Mucosa of descending colon (tissue), 3 donors: ENCODE measurements at regions not wholly inside any gene's neighbourhood (a gene's known extent, or its start where the extent isn't known, plus 50 kb on each side); places are given as distances from the start of the nearest gene placed in this dataset.

Experiments used
- ATAC-seq: fragments of 200-7000 bp; cut with Tn5 transposase; one replicate; pipeline ENCODE4 v1.9.1; 2020; ENCODE audit warnings: mild to moderate bottlenecking, moderate library complexity
- DNase-seq, 3 donors: peaks; one replicate each; pipeline ENCODE4 v3.0.0-alpha.2; 2020
- H3K36me3 ChIP-seq: fragments of 200-600 bp; one replicate; pipeline ENCODE4 v1.8.0; 2021; ENCODE audit warnings: low read depth, mild to moderate bottlenecking
- H3K4me1 ChIP-seq: fragments of 200-600 bp; one replicate; pipeline ENCODE4 v1.8.0; 2021; ENCODE audit warnings: low read depth, mild to moderate bottlenecking
- H3K4me3 ChIP-seq: fragments of 200-600 bp; one replicate; pipeline ENCODE4 v1.8.0; 2021; ENCODE audit warnings: mild to moderate bottlenecking
- H3K9me3 ChIP-seq: fragments of 200-600 bp; one replicate; pipeline ENCODE4 v1.8.0; 2021; ENCODE audit warnings: mild to moderate bottlenecking
- CTCF ChIP-seq: fragments of 200-600 bp; IDR thresholded peaks from one replicate; pipeline ENCODE4 v1.8.0; 2022; ENCODE audit warnings: antibody characterized with exemption, mild to moderate bottlenecking
- intact Hi-C, 2 donors: fragments of 100-400 bp; cut with DNase I in 1 of 2; cut with micrococcal nuclease in 1 of 2; formaldehyde crosslinking; loops; one replicate each; pipeline versions ENCODE4 v1.11.0 to v1.11.1; 2022; cut with DNase I, micrococcal nuclease
- donor health status: DM: no; HTN: no; CAD: no; lungs with moderate emphysema.
- donor health status: DM: no; HTN: no; CAD: no.
- donor health status: DM: no; HTN: yes; CAD: no.

- no peak for TF ChIP-seq CTCF
- no peaks in the 10 kb centered on the region for H3K36me3 ChIP-seq
- H3K9me3 ChIP-seq: no peaks in the 10 kb centered on the region
- no peak for DNase-seq
- H3K4me1 ChIP-seq: no peaks in the 10 kb centered on the region
- H3K4me3 ChIP-seq: no peak overlapping the region
- intact Hi-C loops: loop anchor here in 1 of 2 donors (10.0 kb wide), 1 partner anchor 195 kb away; no protein-coding TSS in a partner anchor
- peak; percentile 47 for ATAC-seq
Observed at GRCh38 chr9:73219985-73220626, 68.4 kb downstream of the ANXA1 start.

DNA sequence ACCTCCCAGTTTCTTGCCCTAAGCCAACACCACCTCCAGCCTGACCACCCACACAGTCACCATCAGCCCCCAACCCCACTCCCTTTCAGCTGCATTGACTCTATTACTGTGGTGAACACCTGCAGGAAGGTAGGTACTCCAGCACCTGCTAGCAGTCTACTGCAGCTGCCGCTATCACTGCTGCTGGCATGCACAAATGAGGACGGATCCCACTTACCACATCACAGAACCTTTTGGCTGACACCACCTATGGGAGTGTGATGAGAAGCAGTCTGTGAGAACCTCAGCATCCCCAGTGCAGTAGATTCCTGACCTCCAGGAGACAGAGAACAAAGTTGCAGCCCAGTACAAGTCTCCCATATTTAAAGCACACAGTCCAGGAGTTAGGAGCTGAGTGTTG is 71.9 kb downstream of the ANXA1 start:
- Histone ChIP-seq H3K4me1 (no peaks in the 10 kb centered on the region), H3K9me3 (no peaks in the 10 kb centered on the region), H3K36me3 (no peaks in the 10 kb centered on the region), H3K4me3 (no peak overlapping the region)
- no peak for ATAC-seq
- DNase-seq: no peak
- intact Hi-C loops: no loop called here
- no peak for TF ChIP-seq CTCF

DNA sequence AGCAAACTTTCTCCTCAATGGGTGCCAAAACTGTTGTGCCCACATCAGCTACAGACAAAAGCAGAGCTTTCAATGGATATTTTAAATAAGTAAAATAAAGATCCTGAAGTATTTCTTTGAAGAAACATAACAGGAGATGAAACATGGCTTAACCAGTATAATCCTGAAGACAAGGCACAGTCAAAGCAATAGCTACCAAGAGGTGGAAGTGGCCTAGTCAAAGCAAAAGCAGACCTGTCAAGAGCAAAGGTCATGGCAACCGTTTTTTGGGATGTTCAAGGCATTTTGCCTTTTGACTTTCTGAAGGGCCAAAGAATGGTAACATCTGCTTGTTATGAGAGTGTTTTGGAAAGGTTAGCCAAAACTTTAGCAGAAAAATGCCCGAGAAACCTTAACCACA is 77.9 kb downstream of the ANXA1 start:
- no peak overlapping the region for H3K4me3 ChIP-seq
- DNase-seq (no peak), ATAC-seq (no peak)
- no peak for TF ChIP-seq CTCF
- no peaks in the 10 kb centered on the region for H3K36me3 ChIP-seq
- H3K4me1 ChIP-seq: no peaks in the 10 kb centered on the region
- intact Hi-C loops: no loop called here
- no peaks in the 10 kb centered on the region for H3K9me3 ChIP-seq

DNA sequence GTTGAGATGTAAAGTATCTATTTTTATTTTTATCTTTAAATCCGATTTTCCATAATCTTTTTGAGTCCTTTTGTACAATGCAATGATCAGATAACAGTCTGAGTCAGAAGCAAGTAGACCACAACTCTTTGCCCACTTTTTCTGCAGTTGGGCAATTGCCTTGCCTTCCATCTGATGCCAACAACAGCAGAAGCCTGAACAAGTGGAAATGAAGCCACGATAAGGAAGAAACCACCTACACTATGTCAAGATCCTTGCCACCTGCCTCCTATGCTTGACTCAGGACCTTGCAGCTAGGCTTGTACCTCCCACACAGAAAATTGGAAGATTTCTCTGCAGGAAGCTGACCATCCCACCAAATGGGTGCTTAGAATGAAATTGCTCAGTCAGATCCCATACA is 78.6 kb downstream of the ANXA1 start:
- H3K4me3 ChIP-seq: no peak overlapping the region
- intact Hi-C loops: no loop called here
- no peak for DNase-seq
- no peaks in the 10 kb centered on the region for H3K9me3 ChIP-seq
- no peak for TF ChIP-seq CTCF
- ATAC-seq: no peak
- no peaks in the 10 kb centered on the region for H3K36me3 ChIP-seq
- no peaks in the 10 kb centered on the region for H3K4me1 ChIP-seq

- Histone ChIP-seq H3K9me3 (no peaks in the 10 kb centered on the region), H3K36me3 (no peaks in the 10 kb centered on the region), H3K4me1 (no peaks in the 10 kb centered on the region), H3K4me3 (no peak overlapping the region)
- DNase-seq: no peak
- no peak for TF ChIP-seq CTCF
- intact Hi-C loops: no loop called here
- no peak for ATAC-seq
Observed at GRCh38 chr9:73231203-73231602, 79.5 kb downstream of the ANXA1 start.
